GM12864 (cell line): ENCODE measurements at regions not wholly inside any gene's neighbourhood (a gene's known extent, or its start where the extent isn't known, plus 50 kb on each side); places are given as distances from the start of the nearest gene placed in this dataset.
"Not testable (repeated sequence)": the region's sequence is repeated elsewhere in the genome, so short reads cannot be mapped to it uniquely, and the experiment has no call there.

ENCODE experiments used
- DNase-seq: peaks from one replicate; pipeline ENCODE4 v3.0.0-alpha.2; 2011; ENCODE audit warnings: low read depth
- H3K4me3 ChIP-seq: 2 replicates; pipeline ENCODE4 v1.5.1; 2011; ENCODE audit warnings: mild to moderate bottlenecking, low read depth, low read length, control low read depth
- TF ChIP-seq, protein P1 (sequence below): IDR thresholded peaks from 2 replicates; pipeline ENCODE4 v1.5.1; 2011; ENCODE audit warnings: low read depth, mild to moderate bottlenecking, moderate library complexity, low read length, control low read depth, inconsistent platforms; ENCODE audit errors: missing control alignments

DNA sequence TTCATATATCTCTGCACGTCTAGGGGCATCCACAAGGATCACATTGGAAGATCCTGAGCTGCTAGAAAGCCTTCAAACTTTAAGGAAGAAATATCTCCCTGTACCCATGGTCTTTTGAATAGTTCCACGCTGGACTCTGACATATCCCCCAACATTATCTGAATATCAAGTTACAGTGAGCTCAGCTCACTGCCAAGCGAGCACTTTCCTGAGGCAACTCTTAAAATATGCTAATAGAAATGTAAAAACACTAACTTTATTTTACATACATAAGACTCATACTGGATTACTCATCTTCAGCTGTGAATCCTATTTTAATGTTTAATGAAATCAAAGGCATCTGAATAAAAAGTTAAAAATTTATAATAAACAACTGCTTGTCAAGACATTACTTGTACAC, 420.2 kb upstream of the CCDC54 start:
- TF ChIP-seq, protein P1, sequence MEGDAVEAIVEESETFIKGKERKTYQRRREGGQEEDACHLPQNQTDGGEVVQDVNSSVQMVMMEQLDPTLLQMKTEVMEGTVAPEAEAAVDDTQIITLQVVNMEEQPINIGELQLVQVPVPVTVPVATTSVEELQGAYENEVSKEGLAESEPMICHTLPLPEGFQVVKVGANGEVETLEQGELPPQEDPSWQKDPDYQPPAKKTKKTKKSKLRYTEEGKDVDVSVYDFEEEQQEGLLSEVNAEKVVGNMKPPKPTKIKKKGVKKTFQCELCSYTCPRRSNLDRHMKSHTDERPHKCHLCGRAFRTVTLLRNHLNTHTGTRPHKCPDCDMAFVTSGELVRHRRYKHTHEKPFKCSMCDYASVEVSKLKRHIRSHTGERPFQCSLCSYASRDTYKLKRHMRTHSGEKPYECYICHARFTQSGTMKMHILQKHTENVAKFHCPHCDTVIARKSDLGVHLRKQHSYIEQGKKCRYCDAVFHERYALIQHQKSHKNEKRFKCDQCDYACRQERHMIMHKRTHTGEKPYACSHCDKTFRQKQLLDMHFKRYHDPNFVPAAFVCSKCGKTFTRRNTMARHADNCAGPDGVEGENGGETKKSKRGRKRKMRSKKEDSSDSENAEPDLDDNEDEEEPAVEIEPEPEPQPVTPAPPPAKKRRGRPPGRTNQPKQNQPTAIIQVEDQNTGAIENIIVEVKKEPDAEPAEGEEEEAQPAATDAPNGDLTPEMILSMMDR = no peak
- no peak for DNase-seq
- H3K4me3 ChIP-seq = no peak overlapping the region

DNA sequence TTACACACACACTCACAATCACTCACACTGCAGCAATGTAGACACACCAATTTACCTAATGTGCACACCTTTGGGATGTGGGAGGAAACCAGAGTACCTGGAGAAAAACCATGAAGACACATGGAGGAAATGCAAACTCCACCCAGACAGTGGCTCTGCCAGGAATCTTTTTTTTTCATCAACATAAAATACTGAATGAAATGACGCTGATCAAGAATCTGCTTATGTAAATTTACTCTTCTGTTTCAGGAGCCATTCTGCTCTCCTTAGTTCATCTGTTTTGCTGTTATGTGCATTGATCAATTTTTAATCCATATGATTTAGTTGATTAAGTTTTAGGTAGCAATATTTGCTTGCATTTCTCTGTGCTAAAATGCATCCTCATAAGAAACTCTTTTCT, 414.2 kb upstream of the CCDC54 start:
- TF ChIP-seq, protein P1 = no peak
- DNase-seq = no peak
- H3K4me3 ChIP-seq = no peak overlapping the region

- TF ChIP-seq, protein P1 = no peak
- no peak for DNase-seq
- H3K4me3 ChIP-seq = no peak overlapping the region
These were observed 413.8 kb upstream of the CCDC54 start for GRCh38 chr3:106963442-106963841.

- TF ChIP-seq, protein P1 = no peak
- no peak overlapping the region for H3K4me3 ChIP-seq
- no peak for DNase-seq
These were observed 411.9 kb upstream of the CCDC54 start for GRCh38 chr3:106965307-106965706.

DNA sequence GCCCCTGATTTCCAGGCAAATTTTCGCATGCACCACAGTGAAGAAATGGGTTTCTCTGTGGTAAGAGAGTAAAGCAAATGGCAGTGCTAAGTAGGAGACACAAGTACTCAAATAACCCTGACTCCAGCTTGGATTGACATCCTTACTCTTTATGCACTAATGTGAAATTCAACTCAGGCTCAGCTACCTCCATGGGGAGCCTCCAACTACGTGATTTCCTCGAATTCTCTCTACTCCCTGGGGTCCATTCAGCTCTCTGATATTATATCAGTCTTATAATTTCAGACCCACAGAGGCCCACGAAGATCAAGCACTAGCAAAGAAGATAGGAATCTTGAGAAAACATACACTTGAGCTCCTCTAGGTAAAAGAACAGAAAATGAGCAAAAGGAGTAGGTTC, 407.6 kb upstream of the CCDC54 start:
- no peak overlapping the region for H3K4me3 ChIP-seq
- DNase-seq = no peak
- TF ChIP-seq, protein P1 = no peak

DNA sequence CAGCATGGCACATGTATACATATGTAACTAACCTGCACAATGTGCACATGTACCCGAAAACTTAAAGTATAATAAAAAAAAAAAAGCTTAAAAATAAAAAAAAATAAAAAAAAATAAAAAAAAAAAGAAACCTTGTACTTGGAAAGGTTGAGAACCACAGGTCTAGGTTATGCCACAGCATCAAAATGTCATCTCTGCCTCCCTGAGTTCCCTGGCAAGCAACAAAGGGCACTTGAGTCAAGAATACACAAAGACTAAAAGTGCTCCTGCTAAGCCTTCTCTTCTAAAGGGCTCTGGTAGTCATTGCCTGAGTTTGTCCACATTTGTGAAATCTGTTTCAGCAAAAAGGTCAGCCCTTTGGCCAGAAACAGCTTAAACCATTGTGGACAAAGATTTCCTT, 395.8 kb upstream of the CCDC54 start:
- TF ChIP-seq, protein P1 = no peak
- DNase-seq = no peak
- H3K4me3 ChIP-seq = no peak overlapping the region

DNA sequence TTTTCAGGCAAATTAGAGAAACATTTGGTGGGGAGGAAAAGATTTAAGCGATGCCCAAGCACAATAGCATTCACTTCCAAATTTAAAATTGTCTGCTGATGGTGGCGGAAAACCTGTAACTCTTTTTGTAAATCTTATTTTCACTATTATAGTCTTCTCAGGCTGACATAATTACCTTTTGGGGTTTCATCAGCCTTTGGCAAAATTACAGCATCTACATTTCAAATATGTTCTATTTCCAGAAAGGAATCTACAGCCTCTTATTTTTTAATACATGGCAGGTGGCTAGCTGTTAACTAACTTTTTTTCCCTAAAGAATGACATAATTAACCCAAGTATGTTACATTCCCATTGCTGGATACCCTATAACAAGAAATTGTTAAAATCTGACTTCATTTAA, 391.5 kb upstream of the CCDC54 start:
- no peak for DNase-seq

GRCh38 chr3:106998841-106999682, 378.2 kb upstream of the CCDC54 start:
- not testable (repeated sequence) for H3K4me3 ChIP-seq, DNase-seq

More for the DNA sequence above, 391.5 kb upstream of the CCDC54 start:
- TF ChIP-seq, protein P1 = no peak
- H3K4me3 ChIP-seq = no peak overlapping the region
